ENCODE measurements at regions not wholly inside any gene's neighbourhood (a gene's known extent, or its start where the extent isn't known, plus 50 kb on each side); places are given as distances from the start of the nearest gene placed in this dataset.

DNA sequence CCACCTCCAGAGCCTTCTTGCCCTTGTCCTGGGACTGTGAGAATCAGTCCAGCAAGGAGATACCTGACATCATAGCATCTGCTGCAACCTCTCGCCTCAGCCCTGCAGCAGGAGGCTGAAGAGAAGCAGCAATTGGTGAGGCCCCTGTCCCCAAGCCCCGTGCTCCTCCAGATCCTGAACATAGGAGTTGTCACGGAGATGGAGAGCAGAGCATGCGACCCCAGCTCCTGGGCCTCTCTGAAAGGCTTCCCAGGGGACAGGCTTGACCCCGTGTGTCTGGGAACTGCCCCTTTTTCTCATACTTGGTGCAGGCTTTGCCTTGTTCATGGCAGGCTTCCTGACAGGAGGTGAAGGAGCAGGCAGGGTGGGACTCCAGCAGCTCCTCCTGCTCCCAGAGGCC, 127.7 kb upstream of the PZP start:
- no peaks in the 10 kb centered on the region for H4K20me1 ChIP-seq (ENCODE audit: insufficient read depth)
- H2AFZ ChIP-seq (ENCODE audit: low read depth, low read length, poor library complexity, severe bottlenecking) = no peak overlapping the region
- ChIA-PET POLR2A (no interaction called here), CTCF (no interaction called here), RAD21 (ENCODE audit: low non-redundant PET in 1 of 2, low total read pairs in 2 of 2, uncharacterized antibody in 2 of 2, unreplicated experiment in 2 of 2) (no interaction called here)
- H3K9ac ChIP-seq (ENCODE audit: low read length) = no peak overlapping the region
- H3K36me3 ChIP-seq (ENCODE audit: control insufficient read depth in 1 of 2, insufficient read depth in 2 of 2, low read length in 2 of 2) = no peaks in the 10 kb centered on the region
- no TSS peak for BruUV-seq (replicated peaks)
- no peaks in the 10 kb centered on the region for H3K4me1 ChIP-seq (ENCODE audit: control insufficient read depth in 1 of 2, insufficient read depth in 2 of 2, low read length in 2 of 2)
- DNase-seq (ENCODE audit: low read depth, low spot score) (no peak), ATAC-seq (no peak)
- no peaks in the 10 kb centered on the region for H3K79me2 ChIP-seq (ENCODE audit: insufficient read depth, low read length)
- H3K4me2 ChIP-seq (ENCODE audit: low read length) = no peak overlapping the region
- no peak overlapping the region for H3K27ac ChIP-seq (ENCODE audit: low read depth, low read length)
- H3K9me2 ChIP-seq (ENCODE audit: insufficient read depth) = no peaks in the 10 kb centered on the region
- TF ChIP-seq ZNF274 (IDR thresholded peaks at IDR 0.05; ENCODE audit: low read depth, low read length) (no peak), POLR2AphosphoS5 (IDR thresholded peaks at IDR 0.05; ENCODE audit: low read depth, low read length) (no peak), YY1 (IDR thresholded peaks at IDR 0.05; ENCODE audit: extremely low read depth, insufficient replicate concordance, low read depth, low read length) (no peak), CEBPB (IDR thresholded peaks at IDR 0.05; ENCODE audit: low read depth) (no peak), FOSL1 (IDR thresholded peaks at IDR 0.05; ENCODE audit: low read depth) (no peak), ELF1 (IDR thresholded peaks at IDR 0.05; ENCODE audit: borderline replicate concordance, low read depth) (no peak), SP1 (IDR thresholded peaks at IDR 0.05; ENCODE audit: low read depth) (no peak), EZH2phosphoT487 (IDR thresholded peaks at IDR 0.05; ENCODE audit: borderline replicate concordance) (no peak), SIN3A (IDR thresholded peaks at IDR 0.05; ENCODE audit: low read depth) (no peak), JUND (IDR thresholded peaks at IDR 0.05) (no peak), RAD21 (IDR thresholded peaks at IDR 0.05; ENCODE audit: low read depth) (no peak), SRF (IDR thresholded peaks at IDR 0.05; ENCODE audit: low read depth) (no peak), ZFX (IDR thresholded peaks at IDR 0.05) (no peak), CBX3 (IDR thresholded peaks at IDR 0.05; ENCODE audit: low read depth) (no peak)
- TF ChIP-seq, protein P1, sequence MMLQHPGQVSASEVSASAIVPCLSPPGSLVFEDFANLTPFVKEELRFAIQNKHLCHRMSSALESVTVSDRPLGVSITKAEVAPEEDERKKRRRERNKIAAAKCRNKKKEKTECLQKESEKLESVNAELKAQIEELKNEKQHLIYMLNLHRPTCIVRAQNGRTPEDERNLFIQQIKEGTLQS (IDR thresholded peaks at IDR 0.05) = no peak
- TF ChIP-seq, protein P2, sequence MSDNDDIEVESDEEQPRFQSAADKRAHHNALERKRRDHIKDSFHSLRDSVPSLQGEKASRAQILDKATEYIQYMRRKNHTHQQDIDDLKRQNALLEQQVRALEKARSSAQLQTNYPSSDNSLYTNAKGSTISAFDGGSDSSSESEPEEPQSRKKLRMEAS (IDR thresholded peaks at IDR 0.05) = no peak
- TF ChIP-seq, protein P3, sequence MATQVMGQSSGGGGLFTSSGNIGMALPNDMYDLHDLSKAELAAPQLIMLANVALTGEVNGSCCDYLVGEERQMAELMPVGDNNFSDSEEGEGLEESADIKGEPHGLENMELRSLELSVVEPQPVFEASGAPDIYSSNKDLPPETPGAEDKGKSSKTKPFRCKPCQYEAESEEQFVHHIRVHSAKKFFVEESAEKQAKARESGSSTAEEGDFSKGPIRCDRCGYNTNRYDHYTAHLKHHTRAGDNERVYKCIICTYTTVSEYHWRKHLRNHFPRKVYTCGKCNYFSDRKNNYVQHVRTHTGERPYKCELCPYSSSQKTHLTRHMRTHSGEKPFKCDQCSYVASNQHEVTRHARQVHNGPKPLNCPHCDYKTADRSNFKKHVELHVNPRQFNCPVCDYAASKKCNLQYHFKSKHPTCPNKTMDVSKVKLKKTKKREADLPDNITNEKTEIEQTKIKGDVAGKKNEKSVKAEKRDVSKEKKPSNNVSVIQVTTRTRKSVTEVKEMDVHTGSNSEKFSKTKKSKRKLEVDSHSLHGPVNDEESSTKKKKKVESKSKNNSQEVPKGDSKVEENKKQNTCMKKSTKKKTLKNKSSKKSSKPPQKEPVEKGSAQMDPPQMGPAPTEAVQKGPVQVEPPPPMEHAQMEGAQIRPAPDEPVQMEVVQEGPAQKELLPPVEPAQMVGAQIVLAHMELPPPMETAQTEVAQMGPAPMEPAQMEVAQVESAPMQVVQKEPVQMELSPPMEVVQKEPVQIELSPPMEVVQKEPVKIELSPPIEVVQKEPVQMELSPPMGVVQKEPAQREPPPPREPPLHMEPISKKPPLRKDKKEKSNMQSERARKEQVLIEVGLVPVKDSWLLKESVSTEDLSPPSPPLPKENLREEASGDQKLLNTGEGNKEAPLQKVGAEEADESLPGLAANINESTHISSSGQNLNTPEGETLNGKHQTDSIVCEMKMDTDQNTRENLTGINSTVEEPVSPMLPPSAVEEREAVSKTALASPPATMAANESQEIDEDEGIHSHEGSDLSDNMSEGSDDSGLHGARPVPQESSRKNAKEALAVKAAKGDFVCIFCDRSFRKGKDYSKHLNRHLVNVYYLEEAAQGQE (IDR thresholded peaks at IDR 0.05; ENCODE audit: low read depth) = no peak
- TF ChIP-seq, protein P4, sequence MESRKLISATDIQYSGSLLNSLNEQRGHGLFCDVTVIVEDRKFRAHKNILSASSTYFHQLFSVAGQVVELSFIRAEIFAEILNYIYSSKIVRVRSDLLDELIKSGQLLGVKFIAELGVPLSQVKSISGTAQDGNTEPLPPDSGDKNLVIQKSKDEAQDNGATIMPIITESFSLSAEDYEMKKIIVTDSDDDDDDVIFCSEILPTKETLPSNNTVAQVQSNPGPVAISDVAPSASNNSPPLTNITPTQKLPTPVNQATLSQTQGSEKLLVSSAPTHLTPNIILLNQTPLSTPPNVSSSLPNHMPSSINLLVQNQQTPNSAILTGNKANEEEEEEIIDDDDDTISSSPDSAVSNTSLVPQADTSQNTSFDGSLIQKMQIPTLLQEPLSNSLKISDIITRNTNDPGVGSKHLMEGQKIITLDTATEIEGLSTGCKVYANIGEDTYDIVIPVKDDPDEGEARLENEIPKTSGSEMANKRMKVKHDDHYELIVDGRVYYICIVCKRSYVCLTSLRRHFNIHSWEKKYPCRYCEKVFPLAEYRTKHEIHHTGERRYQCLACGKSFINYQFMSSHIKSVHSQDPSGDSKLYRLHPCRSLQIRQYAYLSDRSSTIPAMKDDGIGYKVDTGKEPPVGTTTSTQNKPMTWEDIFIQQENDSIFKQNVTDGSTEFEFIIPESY (IDR thresholded peaks at IDR 0.05; ENCODE audit: extremely low read depth, insufficient replicate concordance, low read length) = no peak
- TF ChIP-seq, protein P5, sequence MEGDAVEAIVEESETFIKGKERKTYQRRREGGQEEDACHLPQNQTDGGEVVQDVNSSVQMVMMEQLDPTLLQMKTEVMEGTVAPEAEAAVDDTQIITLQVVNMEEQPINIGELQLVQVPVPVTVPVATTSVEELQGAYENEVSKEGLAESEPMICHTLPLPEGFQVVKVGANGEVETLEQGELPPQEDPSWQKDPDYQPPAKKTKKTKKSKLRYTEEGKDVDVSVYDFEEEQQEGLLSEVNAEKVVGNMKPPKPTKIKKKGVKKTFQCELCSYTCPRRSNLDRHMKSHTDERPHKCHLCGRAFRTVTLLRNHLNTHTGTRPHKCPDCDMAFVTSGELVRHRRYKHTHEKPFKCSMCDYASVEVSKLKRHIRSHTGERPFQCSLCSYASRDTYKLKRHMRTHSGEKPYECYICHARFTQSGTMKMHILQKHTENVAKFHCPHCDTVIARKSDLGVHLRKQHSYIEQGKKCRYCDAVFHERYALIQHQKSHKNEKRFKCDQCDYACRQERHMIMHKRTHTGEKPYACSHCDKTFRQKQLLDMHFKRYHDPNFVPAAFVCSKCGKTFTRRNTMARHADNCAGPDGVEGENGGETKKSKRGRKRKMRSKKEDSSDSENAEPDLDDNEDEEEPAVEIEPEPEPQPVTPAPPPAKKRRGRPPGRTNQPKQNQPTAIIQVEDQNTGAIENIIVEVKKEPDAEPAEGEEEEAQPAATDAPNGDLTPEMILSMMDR (IDR thresholded peaks at IDR 0.05 in 2 of 3, conservative IDR thresholded peaks at IDR 0.05 in 1 of 3; ENCODE audit: borderline replicate concordance in 1 of 3, insufficient read depth in 1 of 3, low read depth in 2 of 3, low read length in 2 of 3) = no peak
- H3K27me3 ChIP-seq (ENCODE audit: insufficient read depth, low read length) = no peaks in the 10 kb centered on the region
- no peaks in the 10 kb centered on the region for H3K9me3 ChIP-seq (ENCODE audit: control insufficient read depth in 1 of 2, insufficient read depth in 1 of 2, low read depth in 1 of 2, low read length in 2 of 2)
- H3K4me3 ChIP-seq (replicated peaks in 1 of 2; ENCODE audit: low read depth in 1 of 2, low read length in 2 of 2) = no peak overlapping the region
- intact Hi-C loops (cut with micrococcal nuclease) = no loop called here

Measured in HCT116 (cell line).